OCI-LY3 (cell line): ENCODE measurements at regions not wholly inside any gene's neighbourhood (a gene's known extent, or its start where the extent isn't known, plus 50 kb on each side); places are given as distances from the start of the nearest gene placed in this dataset.

ENCODE experiments used
- CTCF ChIP-seq: fragments of 200-600, 300-600 bp; sonication (generic); IDR thresholded peaks from 2 replicates; pipeline ENCODE4 v1.5.1; 2014; ENCODE audit warnings: antibody characterized with exemption, low read length, low read depth
- EZH2phosphoT487 ChIP-seq: fragments of 200-600 bp; shearing (Covaris generic); IDR thresholded peaks from 2 replicates; pipeline ENCODE4 v1.6.1; 2018; ENCODE audit warnings: antibody characterized with exemption, mixed run types, low read depth

GRCh38 chr2:226551522-226552250 is 247.9 kb downstream of the IRS1 start:
- no peak for TF ChIP-seq CTCF
- no peak for TF ChIP-seq EZH2phosphoT487
